SKM-1 treated with dmso at 0.1 percent for 144 hours (cell line): ENCODE measurements at regions not wholly inside any gene's neighbourhood (a gene's known extent, or its start where the extent isn't known, plus 50 kb on each side); places are given as distances from the start of the nearest gene placed in this dataset.
"Not testable (repeated sequence)": the region's sequence is repeated elsewhere in the genome, so short reads cannot be mapped to it uniquely, and the experiment has no call there.

Experiments used
- DNase-seq: peaks from one replicate; lab custom pipeline; 2025; ENCODE audit not compliant: unreplicated experiment; lab: John Stamatoyannopoulos, UW

DNA sequence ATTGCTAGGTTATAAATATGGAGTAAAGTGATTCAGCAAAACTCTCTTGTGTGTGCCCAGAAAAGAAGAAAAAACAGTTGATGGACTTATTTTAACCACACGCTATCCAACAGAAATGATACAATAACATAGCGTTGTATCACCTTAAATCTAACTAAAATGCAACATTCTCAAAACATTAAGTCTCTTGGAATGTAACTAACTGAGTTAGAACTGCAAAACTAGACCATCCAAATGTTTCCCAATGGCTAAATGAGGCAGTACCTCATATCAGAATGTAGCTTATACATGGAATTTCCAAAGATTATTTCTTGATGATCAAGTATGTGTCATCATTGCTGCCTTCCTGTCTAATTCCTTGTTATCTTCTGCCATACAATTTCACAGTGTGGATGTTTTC is 187.9 kb downstream of the CNTN3 start:
- no peak for DNase-seq

DNA sequence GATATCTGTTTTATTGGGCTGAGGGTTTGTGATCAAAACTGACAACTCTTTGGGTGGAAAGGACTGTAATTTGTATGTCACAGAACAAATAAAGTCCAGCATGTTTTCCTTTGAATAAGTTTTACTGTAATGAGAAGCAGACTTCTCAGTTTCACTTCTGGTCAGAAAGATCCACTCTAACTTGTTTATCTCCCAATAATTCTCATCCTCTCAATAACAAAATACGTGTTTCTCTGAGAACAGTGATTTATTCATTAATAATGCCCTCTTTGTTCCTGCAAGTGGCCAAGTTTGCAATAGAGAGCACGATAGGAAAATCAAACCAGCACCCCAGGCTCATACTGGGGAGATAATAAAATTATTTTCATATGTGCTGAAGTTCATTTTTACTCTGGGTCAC is 190.6 kb downstream of the CNTN3 start:
- DNase-seq, result no peak

DNA sequence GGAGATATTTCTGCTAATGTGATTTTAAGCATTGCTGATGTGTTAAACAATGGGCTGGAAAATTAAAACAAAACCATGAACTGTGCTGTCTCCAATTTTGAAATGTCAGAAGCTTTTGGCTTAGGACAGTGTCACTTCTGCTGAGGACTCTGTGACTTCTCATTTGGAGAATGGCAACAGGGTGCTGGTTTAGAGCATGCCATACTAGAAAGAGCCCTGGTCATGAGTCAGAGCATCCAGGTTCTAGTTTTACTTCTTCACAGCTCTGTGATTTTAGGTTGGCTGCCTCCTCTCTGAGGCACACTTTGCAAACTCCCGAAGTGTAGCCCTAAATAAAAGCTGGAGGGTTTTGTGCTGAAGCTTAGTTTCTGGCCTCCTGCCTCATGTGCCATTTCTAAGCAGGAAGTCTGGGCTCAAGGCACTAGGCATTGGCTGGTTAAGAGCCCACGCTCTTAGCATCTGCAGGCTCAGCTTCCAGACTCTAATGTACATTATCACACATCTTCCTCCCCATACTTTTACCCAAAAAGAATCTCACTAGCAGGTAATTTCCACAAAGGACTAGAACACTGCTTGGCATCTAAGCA is 193.8 kb downstream of the CNTN3 start:
- DNase-seq, result no peak

DNA sequence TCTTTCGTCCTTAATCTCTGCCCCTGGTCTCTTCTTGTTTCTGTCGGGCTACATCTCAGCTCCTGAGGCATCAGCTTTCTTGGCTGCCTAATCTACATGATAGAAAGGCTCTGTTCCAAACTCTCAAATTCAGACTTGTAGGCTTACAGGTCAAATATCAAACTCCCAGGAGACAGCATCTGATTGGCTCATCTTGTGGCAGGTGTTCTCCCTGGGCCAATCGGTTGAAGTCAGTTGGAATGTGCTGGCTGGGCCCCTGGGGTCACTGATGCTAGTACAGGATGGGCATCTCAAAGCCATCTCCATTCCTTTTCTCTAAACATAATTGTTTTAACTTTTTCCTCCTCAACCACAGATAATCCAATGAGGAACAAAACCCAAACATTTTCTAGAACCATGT is 198.7 kb downstream of the CNTN3 start:
- no peak for DNase-seq

DNA sequence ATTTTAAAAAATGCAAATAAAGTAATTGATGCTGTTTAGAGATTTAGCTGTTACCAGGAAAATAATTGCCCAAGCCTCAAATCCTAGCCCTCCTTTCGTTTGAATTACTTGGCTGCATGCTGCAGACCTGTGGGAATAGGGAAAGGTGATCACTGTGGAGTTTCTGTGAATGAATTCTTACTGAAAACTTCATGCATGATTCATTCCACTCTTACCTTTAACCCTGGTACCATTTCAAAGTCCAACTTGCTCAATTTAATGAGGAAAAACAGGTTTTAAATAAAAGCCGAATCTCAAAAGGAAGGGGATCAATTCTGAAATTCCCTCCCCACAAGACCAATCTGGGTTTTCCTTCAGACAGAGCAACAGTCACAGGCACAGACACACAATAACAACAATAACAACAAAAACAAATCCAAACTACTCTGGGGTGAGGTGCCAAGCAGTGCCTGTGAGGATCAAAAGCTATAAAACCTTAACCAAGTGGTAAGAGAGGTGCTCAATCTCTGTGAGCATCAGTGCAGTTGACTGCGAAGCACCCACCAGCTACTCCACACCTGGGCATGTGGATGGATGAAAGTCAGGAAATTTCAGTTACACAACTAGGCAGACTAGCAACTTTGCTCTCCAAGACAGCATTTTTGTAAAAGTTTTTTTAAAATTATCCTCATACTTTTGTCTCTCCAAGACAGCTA is 200.8 kb downstream of the CNTN3 start:
- no peak for DNase-seq

DNA sequence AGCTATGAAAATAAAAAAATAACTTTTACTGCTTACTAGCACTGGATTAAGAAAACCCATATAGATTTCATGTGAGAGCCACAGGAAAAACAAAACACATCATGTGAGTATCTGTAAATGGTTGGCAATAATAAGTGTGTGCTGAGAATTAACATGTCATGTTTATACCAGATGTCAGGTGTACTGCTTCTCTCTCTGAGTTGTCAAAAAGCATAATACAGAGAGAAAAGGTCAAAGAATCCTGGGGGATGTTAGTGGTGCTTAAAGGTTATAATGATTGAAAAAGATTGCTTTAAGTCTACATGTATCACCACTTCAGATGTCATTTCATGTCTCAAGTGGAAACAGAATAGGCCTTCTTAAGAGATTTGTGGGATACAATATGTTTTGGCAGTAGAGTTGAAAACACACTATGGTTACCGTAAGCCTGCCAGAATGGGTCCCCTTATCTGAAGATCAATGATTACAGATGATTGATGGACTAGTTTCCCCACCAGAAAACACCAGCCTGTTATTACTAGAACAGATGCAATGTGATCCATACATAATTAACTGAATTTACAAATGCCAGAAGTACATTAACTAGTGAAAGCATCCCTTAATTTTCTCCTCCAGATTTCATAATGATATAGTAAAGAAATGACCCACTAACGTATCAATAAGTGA is 204.1 kb downstream of the CNTN3 start:
- no peak for DNase-seq

DNA sequence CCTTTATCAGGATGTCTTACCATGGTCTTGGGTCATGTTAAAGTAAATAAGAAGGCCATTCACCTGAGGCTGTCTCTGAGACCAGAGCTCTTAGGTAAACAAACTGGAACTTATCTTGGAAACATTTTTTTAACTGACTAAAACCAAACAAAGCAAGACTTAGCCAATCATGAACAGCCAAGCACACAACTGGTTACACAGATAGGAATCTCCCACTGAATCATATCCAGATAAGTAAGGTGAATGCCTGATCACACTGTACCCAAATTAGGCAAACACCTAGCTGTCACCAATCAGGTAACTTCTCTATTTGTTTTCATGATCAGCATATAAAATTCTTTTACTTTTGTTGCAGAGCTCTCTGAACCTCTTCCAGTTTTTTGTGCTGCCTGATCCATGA is 205.4 kb downstream of the CNTN3 start:
- no peak for DNase-seq

DNA sequence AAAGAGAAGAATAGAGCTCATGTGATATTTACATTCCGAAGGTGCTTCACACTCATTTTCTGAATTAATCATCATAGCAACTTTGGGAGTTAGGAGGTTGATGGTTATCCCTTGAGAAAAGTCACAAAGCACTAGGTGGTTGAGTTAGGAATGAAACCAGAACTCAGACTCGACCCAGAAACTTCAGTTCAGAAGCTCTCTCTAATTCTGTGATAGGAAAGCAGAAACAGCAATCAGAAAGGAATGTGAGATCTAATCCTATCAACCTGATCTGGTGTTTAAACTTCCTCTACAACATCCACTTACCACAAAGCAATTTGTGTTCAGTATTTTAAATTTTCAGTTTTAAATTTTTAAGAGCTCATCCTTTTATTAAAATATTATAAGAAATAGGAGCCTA is 211.2 kb downstream of the CNTN3 start:
- no peak for DNase-seq

DNA sequence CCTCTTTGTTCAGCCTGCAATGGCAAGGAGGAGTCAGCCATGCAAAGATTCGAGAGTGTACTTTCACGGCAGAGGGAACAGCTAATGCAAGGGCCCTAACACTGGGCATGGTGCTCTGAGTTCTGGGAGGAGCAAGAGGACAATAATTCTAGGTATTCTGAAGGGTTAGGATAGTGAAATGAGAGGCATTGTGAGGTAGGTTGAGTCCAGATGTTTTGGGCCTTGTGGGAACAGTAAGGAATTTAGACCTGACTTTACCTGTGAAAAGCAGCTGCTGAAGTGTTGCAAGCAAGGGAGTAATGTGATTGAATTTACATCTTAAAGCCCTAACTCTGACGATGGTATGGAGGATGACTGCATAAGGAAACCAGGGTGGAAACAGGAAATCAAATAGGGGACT is 211.6 kb downstream of the CNTN3 start:
- no peak for DNase-seq

DNA sequence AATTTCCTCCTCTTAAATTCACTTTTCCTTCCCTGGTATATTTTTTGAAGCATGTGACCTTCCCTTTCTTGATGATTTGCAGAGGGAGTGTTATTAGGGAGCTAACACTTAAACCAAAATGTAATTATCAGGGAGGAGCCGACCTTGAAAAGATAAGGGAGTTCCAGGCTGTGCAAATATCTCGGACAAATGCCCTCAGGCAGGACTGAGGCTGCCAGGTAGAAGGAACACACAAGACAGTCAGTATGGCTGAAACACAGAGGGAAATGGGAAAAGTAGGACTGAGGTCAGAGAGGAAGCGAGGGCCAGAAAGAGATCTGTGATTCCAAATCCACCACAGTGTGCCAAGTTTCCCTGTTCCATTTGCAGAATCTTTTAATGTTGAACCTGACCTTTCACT is 221.0 kb downstream of the CNTN3 start:
- no peak for DNase-seq

DNA sequence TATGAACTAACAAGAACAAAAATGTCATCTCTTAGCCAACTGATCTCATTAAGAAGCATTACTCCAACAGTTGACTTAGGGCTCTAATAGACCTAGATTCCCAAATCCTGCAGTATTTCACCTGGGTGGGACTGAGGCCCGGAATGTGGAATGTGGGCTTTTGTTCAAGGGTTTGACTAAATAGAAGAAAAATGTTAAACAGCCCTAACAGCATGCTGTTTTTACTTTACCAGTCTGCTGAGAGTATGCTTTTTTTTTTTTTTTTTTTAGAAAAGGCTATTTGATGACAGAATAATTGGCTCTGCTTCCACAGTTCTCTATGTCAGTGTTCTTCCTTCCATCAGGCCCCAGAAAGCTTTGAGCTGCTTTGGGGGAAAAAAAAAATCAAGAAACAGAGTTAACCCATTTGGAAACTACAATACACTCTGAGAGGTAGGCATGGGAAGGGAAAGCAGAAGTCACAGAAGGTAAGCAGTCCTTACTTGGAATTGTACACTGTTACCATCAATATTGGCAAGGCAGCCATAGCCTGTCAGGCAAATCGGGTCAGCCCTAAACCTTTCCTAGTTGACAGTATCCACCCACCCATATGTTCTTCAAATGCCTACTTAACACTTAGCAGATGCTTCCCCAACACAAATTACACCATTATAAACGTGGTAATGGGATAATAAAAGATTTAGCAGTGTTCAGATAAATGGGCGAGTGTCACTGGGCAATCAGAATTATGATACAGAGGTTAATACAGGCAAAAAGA is 224.2 kb downstream of the CNTN3 start:
- DNase-seq, result no peak

DNA sequence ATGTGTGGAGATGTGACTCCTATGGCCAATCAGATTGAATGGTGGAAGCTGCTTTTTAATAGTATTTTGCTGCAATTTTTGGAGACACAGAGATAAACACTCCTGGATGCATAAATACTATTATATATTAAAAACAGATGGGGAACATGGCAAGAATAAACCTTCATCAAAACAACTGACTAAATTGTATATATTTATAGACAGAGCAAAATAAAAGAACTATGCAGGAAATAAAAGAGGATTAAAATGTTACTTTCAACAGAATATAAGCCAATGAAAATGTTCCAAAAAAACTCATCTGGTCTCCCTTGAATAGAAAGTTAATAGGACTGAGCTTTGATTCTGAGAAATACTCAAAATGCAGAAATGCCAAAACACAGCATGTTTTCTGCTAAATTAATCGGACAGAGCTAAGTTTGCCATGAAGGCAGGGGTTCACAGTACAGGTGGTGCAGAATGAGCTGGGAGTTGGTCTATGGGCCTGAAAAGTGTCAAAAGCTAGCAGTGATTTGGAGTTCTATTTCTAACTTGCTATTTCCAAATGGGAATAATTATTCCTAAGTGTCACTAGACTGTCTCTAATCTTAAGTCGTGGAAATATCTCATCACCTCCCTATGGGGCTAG is 227.2 kb downstream of the CNTN3 start:
- DNase-seq, result no peak

DNA sequence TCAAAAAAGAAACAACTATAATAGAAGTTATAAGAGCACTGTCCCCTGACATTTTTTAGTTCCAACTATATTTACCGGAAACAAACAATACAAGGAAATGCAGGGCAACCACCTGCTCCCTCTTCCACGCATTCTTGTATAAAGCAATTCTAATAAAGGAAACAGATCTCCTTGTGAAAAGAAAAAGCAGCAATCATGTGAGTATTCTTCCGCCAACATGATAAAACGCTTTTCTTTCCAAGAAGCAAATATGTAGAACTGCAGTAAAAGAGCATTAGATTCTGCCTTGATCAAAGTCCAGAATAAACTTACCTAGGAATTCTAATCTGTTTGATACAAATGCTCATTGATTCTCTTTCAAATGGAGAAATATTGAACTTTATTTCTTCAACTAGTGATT is 230.3 kb downstream of the CNTN3 start:
- no peak for DNase-seq

DNA sequence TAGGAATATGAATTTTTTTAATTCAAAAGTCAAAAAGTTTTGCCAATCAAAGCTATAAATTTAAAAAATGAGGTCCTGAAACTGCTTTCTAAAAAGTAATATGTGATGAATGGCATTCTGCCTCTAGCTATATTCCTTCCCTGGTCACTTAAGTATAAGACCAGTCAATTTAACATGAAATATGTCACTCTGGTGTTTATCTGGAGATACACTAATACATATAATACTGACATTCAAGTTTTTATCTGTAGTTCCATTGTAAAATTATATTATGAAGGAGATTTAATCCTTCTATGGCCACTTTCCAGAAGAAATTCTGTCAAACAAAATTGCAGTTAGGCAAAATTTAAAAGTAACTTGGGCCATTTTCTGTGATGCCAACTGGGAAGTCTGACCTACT is 236.8 kb downstream of the CNTN3 start:
- DNase-seq, result no peak

DNA sequence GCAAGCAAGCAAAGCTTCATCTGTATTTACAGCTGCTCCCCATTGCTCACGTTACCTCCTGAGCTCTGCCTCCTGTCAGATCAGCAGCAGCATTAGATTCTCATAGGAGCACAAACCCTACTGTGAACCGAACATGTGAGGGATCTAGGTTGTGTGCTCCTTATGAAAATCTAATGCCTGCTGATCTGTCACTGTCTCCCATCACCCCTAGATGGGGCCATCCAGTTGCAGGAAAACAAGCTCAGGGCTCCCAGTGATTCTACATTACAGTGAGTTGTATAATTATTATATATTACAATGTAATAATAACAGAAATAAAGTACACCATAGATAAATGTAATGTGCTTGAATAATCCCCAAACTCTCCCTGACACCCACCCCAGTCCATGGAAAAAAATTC is 238.1 kb downstream of the CNTN3 start:
- not testable (repeated sequence) for DNase-seq

DNA sequence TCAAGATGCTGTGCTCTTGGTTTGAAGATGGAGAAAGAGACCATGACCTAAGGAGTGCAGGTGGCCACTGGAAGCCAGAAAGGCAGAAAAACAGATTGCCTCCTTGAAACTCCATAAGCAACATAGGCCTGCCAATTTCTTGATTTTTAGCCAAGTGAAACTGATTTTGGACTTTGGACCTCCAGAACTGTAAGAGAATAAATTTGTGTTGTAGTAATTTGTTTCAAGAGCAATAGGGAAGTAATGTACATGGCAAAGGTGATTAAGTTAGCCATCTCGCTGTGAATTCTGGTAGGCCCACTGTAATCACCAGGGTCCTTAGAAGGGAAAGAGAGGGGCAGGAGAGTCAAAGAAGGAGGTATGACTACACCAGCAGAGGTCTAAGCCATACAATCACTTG is 238.8 kb downstream of the CNTN3 start:
- DNase-seq, result no peak

DNA sequence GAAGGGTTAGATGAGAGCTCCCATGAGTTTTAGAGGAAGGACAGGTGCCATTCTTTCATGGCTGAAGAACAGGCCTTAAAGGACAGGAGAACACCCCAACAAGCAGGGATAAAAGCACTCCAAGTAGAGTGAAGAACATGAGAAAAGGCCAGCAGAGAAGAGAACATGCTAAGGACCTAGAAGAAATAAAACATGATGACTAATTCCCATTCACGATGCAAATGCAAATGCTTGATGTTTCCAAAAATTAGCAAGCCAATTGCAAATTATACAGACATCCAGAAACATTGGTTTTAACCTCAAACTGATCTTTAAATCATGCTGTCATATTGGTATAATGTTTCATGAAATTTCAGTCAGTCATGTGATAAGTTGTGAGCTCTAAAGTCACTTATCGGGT is 241.7 kb downstream of the CNTN3 start:
- DNase-seq, result no peak

DNA sequence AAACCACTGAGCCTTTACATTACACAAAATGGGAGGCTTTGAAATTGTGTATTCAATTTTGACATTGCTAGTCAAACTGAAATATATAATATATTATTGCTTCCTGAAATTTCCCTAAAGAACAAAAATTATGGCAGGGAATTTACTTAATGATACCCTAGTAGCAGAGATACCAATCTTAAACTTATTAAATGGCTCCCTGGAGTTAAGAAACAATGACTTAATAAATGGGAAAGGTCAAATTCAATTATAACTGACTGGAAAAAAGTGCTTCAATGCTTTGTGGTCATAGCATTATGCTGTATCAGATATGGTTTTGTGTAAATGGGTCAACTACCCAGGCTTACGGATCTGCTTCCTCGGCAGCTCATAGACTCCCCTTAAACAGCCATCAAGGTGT is 244.1 kb downstream of the CNTN3 start:
- DNase-seq, result no peak

DNA sequence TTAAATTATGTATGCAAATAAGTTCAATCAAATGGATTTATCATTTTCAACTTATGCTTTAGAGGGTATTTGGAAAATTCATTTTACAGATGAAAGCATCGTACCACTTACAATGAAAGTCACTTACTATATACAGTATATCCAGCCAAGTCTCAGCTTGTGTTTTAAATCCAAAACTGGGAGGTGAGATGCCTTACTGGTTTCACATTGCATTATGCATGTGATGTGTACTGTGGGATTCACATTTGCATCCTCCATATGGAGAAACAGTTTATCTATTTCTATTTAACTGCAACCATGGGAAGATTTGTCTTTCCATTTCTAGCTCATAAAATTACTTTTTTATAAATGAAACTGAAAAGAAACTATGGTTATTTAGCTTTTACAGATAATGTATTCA is 248.1 kb downstream of the CNTN3 start:
- DNase-seq, result no peak

DNA sequence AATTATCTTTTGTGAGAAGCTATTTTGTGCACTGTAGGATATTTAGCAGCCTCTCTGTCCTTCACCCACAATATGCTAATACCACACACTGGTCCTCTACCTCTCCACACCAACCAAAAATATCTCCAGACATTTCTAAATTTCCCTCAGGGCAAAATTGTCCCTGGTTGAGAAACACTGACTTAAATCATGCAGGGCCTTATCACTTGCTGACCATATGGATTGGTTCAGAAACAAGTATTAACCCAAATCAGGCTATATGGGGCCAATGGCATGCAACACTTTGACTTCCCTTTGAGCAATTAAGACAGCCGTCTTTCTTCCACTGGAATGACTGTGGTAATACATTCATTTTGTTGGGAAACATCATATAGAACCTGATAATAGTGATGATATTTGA is 251.1 kb downstream of the CNTN3 start:
- DNase-seq, result no peak

DNA sequence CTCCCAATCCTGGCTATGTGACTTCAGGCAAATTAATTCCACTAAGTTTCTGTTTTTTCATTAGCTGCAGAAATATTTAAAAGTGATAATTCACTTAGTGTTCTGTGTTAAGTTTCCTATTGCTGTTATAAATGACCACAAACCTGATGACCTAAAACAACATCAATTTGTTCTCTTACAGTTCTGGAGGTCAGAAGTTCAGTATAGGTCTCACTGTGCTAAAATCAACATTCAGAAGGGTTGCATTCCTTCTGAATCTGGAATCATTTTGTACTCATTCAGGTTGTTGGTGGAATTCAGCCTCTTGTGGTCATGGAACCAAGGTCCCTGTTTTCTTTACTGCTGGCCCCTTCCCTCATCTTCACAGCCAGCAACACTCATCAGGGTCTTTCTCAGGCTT is 254.1 kb downstream of the CNTN3 start:
- DNase-seq, result no peak

DNA sequence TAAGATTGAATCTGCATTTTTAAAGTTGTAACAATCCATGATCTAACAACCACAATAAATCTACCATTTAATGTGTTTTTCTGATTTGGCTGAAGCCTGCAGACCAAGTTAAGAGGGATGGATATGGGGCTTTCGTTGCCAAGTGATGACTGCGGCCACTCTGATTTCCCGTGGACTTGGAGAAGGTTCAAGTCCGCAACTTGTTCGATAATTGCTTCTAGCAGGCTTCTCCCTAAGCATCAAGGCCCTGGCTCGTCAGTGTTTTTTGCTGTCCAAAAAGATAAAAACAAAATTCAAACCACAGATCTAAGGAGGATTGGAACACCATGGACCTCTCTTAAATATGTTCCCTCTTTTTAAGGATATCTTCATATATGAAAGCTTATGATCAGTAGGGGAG is 256.6 kb downstream of the CNTN3 start:
- DNase-seq, result no peak
